GM23338 (cell line): ENCODE measurements at regions not wholly inside any gene's neighbourhood (a gene's known extent, or its start where the extent isn't known, plus 50 kb on each side); places are given as distances from the start of the nearest gene placed in this dataset.

Experiments
- ATAC-seq: fragments of 200-7000 bp; cut with Tn5 transposase; 3 replicates; pipeline ENCODE4 v1.9.1; 2020
- DNase-seq: peaks from one replicate; pipeline ENCODE4 v3.0.0-alpha.2; 2015; ENCODE audit warnings: low spot score
- H2AFZ ChIP-seq: fragments of 200-600 bp; sonication (generic); 2 replicates; pipeline ENCODE4 v1.8.0; 2016; ENCODE audit warnings: antibody characterized with exemption, mild to moderate bottlenecking, moderate library complexity
- H3F3A ChIP-seq: fragments of 200-600 bp; sonication (generic); replicated peaks from 2 replicates; pipeline ENCODE4 v1.8.0; 2017; ENCODE audit warnings: antibody characterized with exemption, mixed run types, low read depth
- H3K27ac ChIP-seq: fragments of 200-600 bp; sonication (generic); 2 replicates; pipeline ENCODE4 v1.6.1; 2016; ENCODE audit warnings: low read depth
- H3K27me3 ChIP-seq: fragments of 200-600 bp; sonication (generic); 2 replicates; pipeline ENCODE4 v1.8.0; 2016; ENCODE audit warnings: mild to moderate bottlenecking, mixed run types, moderate library complexity; ENCODE audit not compliant: insufficient read depth
- H3K36me3 ChIP-seq: fragments of 200-600 bp; sonication (generic); 2 replicates; pipeline ENCODE4 v1.8.0; 2016; ENCODE audit warnings: mild to moderate bottlenecking; ENCODE audit not compliant: insufficient read depth
- H3K4me1 ChIP-seq: fragments of 200-600 bp; sonication (generic); 2 replicates; pipeline ENCODE4 v1.8.0; 2016; ENCODE audit warnings: mild to moderate bottlenecking, moderate library complexity; ENCODE audit not compliant: insufficient read depth
- H3K4me2 ChIP-seq: fragments of 200-600 bp; sonication (generic); 2 replicates; pipeline ENCODE4 v1.7.1; 2017; ENCODE audit warnings: mixed run types
- H3K4me3 ChIP-seq: fragments of 200-600 bp; sonication (generic); 2 replicates; pipeline ENCODE4 v1.6.1; 2016; ENCODE audit warnings: mixed run types
- H3K79me2 ChIP-seq: fragments of 200-600 bp; sonication (generic); replicated peaks from 2 replicates; pipeline ENCODE4 v1.8.0; 2017; ENCODE audit warnings: mild to moderate bottlenecking; ENCODE audit not compliant: insufficient read depth
- H3K9me2 ChIP-seq: fragments of 200-600 bp; sonication (generic); 2 replicates; pipeline ENCODE4 v1.8.0; 2017; ENCODE audit not compliant: insufficient read depth
- H4K20me1 ChIP-seq: fragments of 200-600 bp; sonication (generic); replicated peaks from 2 replicates; pipeline ENCODE4 v1.8.0; 2017; ENCODE audit warnings: mild to moderate bottlenecking; ENCODE audit not compliant: insufficient read depth
- H3K27ac Mint-ChIP-seq: 2 replicates; pipeline ENCODE4 v1.8.0; 2020; ENCODE audit warnings: inconsistent platforms, mild to moderate bottlenecking, moderate library complexity, mixed read lengths
- H3K27me3 Mint-ChIP-seq: 3 replicates; pipeline ENCODE4 v1.8.0; 2022; ENCODE audit warnings: low read depth, mild to moderate bottlenecking, moderate library complexity, mixed read lengths, inconsistent platforms; ENCODE audit not compliant: insufficient read depth, poor library complexity
- H3K36me3 Mint-ChIP-seq: 3 replicates; pipeline ENCODE4 v1.8.0; 2021; ENCODE audit warnings: low read depth, mild to moderate bottlenecking, inconsistent platforms, moderate library complexity, mixed read lengths
- H3K4me1 Mint-ChIP-seq: 3 replicates; pipeline ENCODE4 v1.8.0; 2020; ENCODE audit warnings: mild to moderate bottlenecking, inconsistent platforms, mixed read lengths
- H3K4me3 Mint-ChIP-seq: 3 replicates; pipeline ENCODE4 v1.8.0; 2021; ENCODE audit warnings: moderate library complexity, mild to moderate bottlenecking, inconsistent platforms, mixed read lengths
- H3K9me3 Mint-ChIP-seq: 3 replicates; pipeline ENCODE4 v1.8.0; 2020; ENCODE audit warnings: moderate library complexity, mild to moderate bottlenecking, inconsistent platforms, mixed read lengths
- CREB1 ChIP-seq: fragments of 250-450 bp; sonication (Bioruptor Pico); IDR thresholded peaks from 2 replicates; pipeline ENCODE4 v1.5.0; 2020; ENCODE audit warnings: low read depth, mild to moderate bottlenecking, moderate library complexity
- CTCF ChIP-seq, 2 experiments: fragments of 200-600 bp in 1 of 2; sonication (generic) in 1 of 2; conservative IDR thresholded peaks; 2 replicates each; pipeline versions ENCODE4 v1.5.1 to v1.6.1; 2016 to 2017; ENCODE audit warnings: antibody characterized with exemption in 2 of 2, low read depth in 2 of 2, mild to moderate bottlenecking in 2 of 2, moderate library complexity in 1 of 2
- ETS1 ChIP-seq: IDR thresholded peaks from 2 replicates; pipeline ENCODE4 v1.6.1; 2016; ENCODE audit warnings: antibody characterized with exemption
- EZH2 ChIP-seq: fragments of 200-600 bp; sonication (generic); IDR thresholded peaks from one replicate; pipeline ENCODE4 v1.8.0; 2017; ENCODE audit warnings: antibody characterized with exemption, mild to moderate bottlenecking, low read depth; ENCODE audit not compliant: unreplicated experiment
- EZH2phosphoT487 ChIP-seq: fragments of 200-600 bp; sonication (generic); IDR thresholded peaks from one replicate; pipeline ENCODE4 v1.8.1; 2018; ENCODE audit warnings: antibody characterized with exemption; ENCODE audit not compliant: unreplicated experiment
- JUNB ChIP-seq: IDR thresholded peaks from one replicate; pipeline ENCODE4 v1.6.1; 2016; ENCODE audit warnings: antibody characterized with exemption; ENCODE audit not compliant: unreplicated experiment
- NANOG ChIP-seq: IDR thresholded peaks from 2 replicates; pipeline ENCODE4 v1.6.1; 2016; ENCODE audit warnings: antibody characterized with exemption, borderline replicate concordance
- POLR2AphosphoS5 ChIP-seq: IDR thresholded peaks from 2 replicates; pipeline ENCODE4 v1.6.1; 2016; ENCODE audit warnings: antibody characterized with exemption, low read depth
- REST ChIP-seq: IDR thresholded peaks from one replicate; pipeline ENCODE4 v1.6.1; 2018; ENCODE audit warnings: antibody characterized with exemption; ENCODE audit not compliant: unreplicated experiment
- STAT1 ChIP-seq: IDR thresholded peaks from one replicate; pipeline ENCODE4 v1.6.1; 2016; ENCODE audit warnings: antibody characterized with exemption; ENCODE audit not compliant: unreplicated experiment
- ZNF114 ChIP-seq: fragments of 250-450 bp; sonication (Bioruptor Pico); IDR thresholded peaks from 2 replicates; pipeline ENCODE4 v1.5.0; 2020; ENCODE audit warnings: mild to moderate bottlenecking, moderate library complexity
- ZNF331 ChIP-seq: fragments of 250-450 bp; sonication (Bioruptor Pico); IDR thresholded peaks from 2 replicates; pipeline ENCODE4 v1.5.0; 2020; ENCODE audit warnings: low read depth, mild to moderate bottlenecking, moderate library complexity
- ZNF462 ChIP-seq: fragments of 250-450 bp; sonication (Bioruptor Pico); IDR thresholded peaks from 2 replicates; pipeline ENCODE4 v1.5.0; 2020; ENCODE audit warnings: mild to moderate bottlenecking, moderate library complexity

GRCh38 chr1:93784538-93784937 lies 94.5 kb downstream of the DNTTIP2 start:
- Histone ChIP-seq H3F3A (no peaks in the 10 kb centered on the region), H3K4me2 (no peak overlapping the region), H3K27ac (no peak overlapping the region), H4K20me1 (no peaks in the 10 kb centered on the region), H2AFZ (no peak overlapping the region), H3K4me1 (no peaks in the 10 kb centered on the region; the same call in 1 of the 2 replicates), H3K4me3 (no peak overlapping the region), H3K79me2 (no peaks in the 10 kb centered on the region), H3K27me3 (no peaks in the 10 kb centered on the region), H3K36me3 (no peaks in the 10 kb centered on the region), H3K9me2 (peaks cover 26% of the 10 kb centered on the region)
- Mint-ChIP-seq H3K27ac (no peak overlapping the region), H3K9me3 (peaks cover 6% of the 10 kb centered on the region; the same call in 2 of the 3 replicates), H3K4me1 (peaks cover 8% of the 10 kb centered on the region), H3K36me3 (no peaks in the 10 kb centered on the region; the same call in 2 of the 3 replicates), H3K27me3 (no peaks in the 10 kb centered on the region), H3K4me3 (no peak overlapping the region)
- no peak for ATAC-seq
- DNase-seq = no peak
- TF ChIP-seq JUNB (no peak), CTCF (conservative IDR thresholded peaks at IDR 0.05; ENCODE audit: low read depth in 2 of 2) (no peak), POLR2AphosphoS5 (no peak), ZNF462 (CRISPR knock-in tag) (no peak), EZH2phosphoT487 (no peak), ZNF331 (CRISPR knock-in tag) (no peak), STAT1 (no peak), REST (no peak), EZH2 (no peak), ZNF114 (CRISPR knock-in tag) (no peak), CREB1 (CRISPR knock-in tag) (no peak), NANOG (no peak), ETS1 (no peak)
